WERI-Rb-1 (cell line): ENCODE measurements at regions not wholly inside any gene's neighbourhood (a gene's known extent, or its start where the extent isn't known, plus 50 kb on each side); places are given as distances from the start of the nearest gene placed in this dataset.

Experiments
- DNase-seq: peaks from one replicate; pipeline ENCODE4 v3.0.0-alpha.2; 2020
- H3K27ac ChIP-seq: fragments of 250-450 bp; sonication (Bioruptor Pico); 2 replicates; pipeline ENCODE4 v1.5.1; 2020; ENCODE audit warnings: mild to moderate bottlenecking, moderate library complexity
- H3K27me3 ChIP-seq: fragments of 250-450 bp; sonication (Bioruptor Pico); 2 replicates; pipeline ENCODE4 v1.5.1; 2021; ENCODE audit warnings: mild to moderate bottlenecking, low read depth, moderate library complexity; ENCODE audit not compliant: insufficient read depth, severe bottlenecking
- H3K36me3 ChIP-seq: fragments of 250-450 bp; sonication (Bioruptor Pico); 2 replicates; pipeline ENCODE4 v1.5.1; 2020; ENCODE audit warnings: mild to moderate bottlenecking, moderate library complexity
- H3K4me3 ChIP-seq: 2 replicates; pipeline ENCODE4 v1.5.1; 2011; ENCODE audit warnings: low read depth, mild to moderate bottlenecking, control low read depth, low read length
- H3K9me3 ChIP-seq: fragments of 250-450 bp; sonication (Bioruptor Pico); 2 replicates; pipeline ENCODE4 v1.5.1; 2021; ENCODE audit warnings: mild to moderate bottlenecking, moderate library complexity; ENCODE audit not compliant: severe bottlenecking
- CTCF ChIP-seq: IDR thresholded peaks from 2 replicates; pipeline ENCODE4 v1.5.1; 2011; ENCODE audit warnings: low read depth, mild to moderate bottlenecking, control low read depth, inconsistent platforms, low read length

- no peak overlapping the region for H3K27ac ChIP-seq
- no peaks in the 10 kb centered on the region for H3K27me3 ChIP-seq
- H3K9me3 ChIP-seq, result no peaks in the 10 kb centered on the region
- no peak overlapping the region for H3K4me3 ChIP-seq
- no peak for DNase-seq
- TF ChIP-seq CTCF, result no peak
- no peaks in the 10 kb centered on the region for H3K36me3 ChIP-seq
Measured at GRCh38 chr4:60344908-60345307, 855.2 kb upstream of the ADGRL3 start.

GRCh38 chr4:60345392-60345791 lies 854.7 kb upstream of the ADGRL3 start:
- no peak for TF ChIP-seq CTCF
- H3K36me3 ChIP-seq, result no peaks in the 10 kb centered on the region
- no peak overlapping the region for H3K27ac ChIP-seq
- no peak for DNase-seq
- no peaks in the 10 kb centered on the region for H3K9me3 ChIP-seq
- H3K4me3 ChIP-seq, result no peak overlapping the region
- no peaks in the 10 kb centered on the region for H3K27me3 ChIP-seq

- no peaks in the 10 kb centered on the region for H3K9me3 ChIP-seq
- H3K27me3 ChIP-seq, result no peaks in the 10 kb centered on the region
- no peaks in the 10 kb centered on the region for H3K36me3 ChIP-seq
- no peak overlapping the region for H3K27ac ChIP-seq
- no peak for DNase-seq
- no peak overlapping the region for H3K4me3 ChIP-seq
- TF ChIP-seq CTCF, result no peak
Measured at GRCh38 chr4:60359746-60360367, 840.3 kb upstream of the ADGRL3 start.

- no peaks in the 10 kb centered on the region for H3K9me3 ChIP-seq
- no peak overlapping the region for H3K4me3 ChIP-seq
- H3K36me3 ChIP-seq, result no peaks in the 10 kb centered on the region
- no peak for DNase-seq
- no peaks in the 10 kb centered on the region for H3K27me3 ChIP-seq
- no peak overlapping the region for H3K27ac ChIP-seq
- TF ChIP-seq CTCF, result no peak
Measured at GRCh38 chr4:60365176-60365575, 835.0 kb upstream of the ADGRL3 start.

- DNase-seq, result no peak
- Histone ChIP-seq H3K36me3 (no peaks in the 10 kb centered on the region), H3K27me3 (no peaks in the 10 kb centered on the region), H3K27ac (no peak overlapping the region), H3K4me3 (no peak overlapping the region), H3K9me3 (no peaks in the 10 kb centered on the region)
- no peak for TF ChIP-seq CTCF
Measured at GRCh38 chr4:60366661-60367060, 833.5 kb upstream of the ADGRL3 start.

GRCh38 chr4:60368986-60369385 lies 831.1 kb upstream of the ADGRL3 start:
- H3K9me3 ChIP-seq, result no peaks in the 10 kb centered on the region
- no peak for TF ChIP-seq CTCF
- H3K36me3 ChIP-seq, result no peaks in the 10 kb centered on the region
- no peak overlapping the region for H3K4me3 ChIP-seq
- no peak for DNase-seq
- no peak overlapping the region for H3K27ac ChIP-seq
- H3K27me3 ChIP-seq, result no peaks in the 10 kb centered on the region
